ENCODE measurements at regions not wholly inside any gene's neighbourhood (a gene's known extent, or its start where the extent isn't known, plus 50 kb on each side); places are given as distances from the start of the nearest gene placed in this dataset.

- H3K27ac ChIP-seq, result no peak overlapping the region
- TF ChIP-seq CTCF (conservative IDR thresholded peaks at IDR 0.05) (no peak), ZFX (IDR thresholded peaks at IDR 0.05) (no peak)
Measured at GRCh38 chr1:229195246-229195645, 75.7 kb upstream of the RAB4A start.

- TF ChIP-seq ZFX (IDR thresholded peaks at IDR 0.05) (no peak), CTCF (conservative IDR thresholded peaks at IDR 0.05) (no peak)
- H3K27ac ChIP-seq, result no peak overlapping the region
Measured at GRCh38 chr1:229196404-229197264, 74.3 kb upstream of the RAB4A start.

- no peak overlapping the region for H3K27ac ChIP-seq
- TF ChIP-seq ZFX (IDR thresholded peaks at IDR 0.05) (no peak), CTCF (conservative IDR thresholded peaks at IDR 0.05) (no peak)
Measured at GRCh38 chr1:229197265-229197585, 73.7 kb upstream of the RAB4A start.

- TF ChIP-seq ZFX (IDR thresholded peaks at IDR 0.05) (no peak), CTCF (conservative IDR thresholded peaks at IDR 0.05) (no peak)
- peak overlapping the region; percentile 52 for H3K27ac ChIP-seq
Measured at GRCh38 chr1:229199261-229200243, 71.4 kb upstream of the RAB4A start.

- TF ChIP-seq CTCF (conservative IDR thresholded peaks at IDR 0.05) (no peak), ZFX (IDR thresholded peaks at IDR 0.05) (no peak)
- no peak overlapping the region for H3K27ac ChIP-seq
Measured at GRCh38 chr1:229203030-229203751, 67.7 kb upstream of the RAB4A start.

- no peak for TF ChIP-seq ZFX (IDR thresholded peaks at IDR 0.05)
- no peak for TF ChIP-seq CTCF (conservative IDR thresholded peaks at IDR 0.05)
- H3K27ac ChIP-seq, result no peak overlapping the region
Measured at GRCh38 chr1:229203991-229204632, 66.8 kb upstream of the RAB4A start.

Measured in C4-2B (cell line).